GM12878 (cell line): ENCODE measurements at regions not wholly inside any gene's neighbourhood (a gene's known extent, or its start where the extent isn't known, plus 50 kb on each side); places are given as distances from the start of the nearest gene placed in this dataset.

Source experiments
- ATAC-seq: fragments of 200-7000 bp; cut with Tn5 transposase; 3 replicates; pipeline ENCODE4 v1.9.1; 2020; ENCODE audit warnings: mild to moderate bottlenecking, moderate library complexity
- BruUV-seq: library from RNA; stranded (reverse); fragments of 400-500 nt; replicated peaks from 2 replicates; lab custom pipeline; 2021; lab: Mats Ljungman, UMichigan
- CTCF ChIA-PET: fragments of 300-600 bp; sonication (Branson Sonifier 250); formaldehyde crosslinking; extraction: SDS; loops from one replicate; lab custom pipeline; 2021; ENCODE audit warnings: inconsistent platforms; lab: Yijun Ruan, JAX
- POLR2A ChIA-PET: fragments of 350-600 bp; formaldehyde crosslinking; extraction: SDS; loops from one replicate; lab custom pipeline; 2021; ENCODE audit warnings: inconsistent platforms; lab: Charles Lee
- RAD21 ChIA-PET: fragments of 300-600 bp; sonication (Branson Sonifier 250); formaldehyde crosslinking; loops from one replicate; lab custom pipeline; 2023; ENCODE audit warnings: antibody characterized with exemption; ENCODE audit not compliant: unreplicated experiment; lab: Charles Lee
- SMC1A ChIA-PET: fragments of 300-600 bp; sonication (Branson Sonifier 250); formaldehyde crosslinking; loops from one replicate; lab custom pipeline; 2023; ENCODE audit not compliant: unreplicated experiment, uncharacterized antibody; lab: Charles Lee
- DNase-seq: peaks from one replicate; pipeline ENCODE4 v3.0.0-alpha.2; 2011; ENCODE audit warnings: low read depth, low spot score
- FAIRE-seq: peaks from 3 replicates; lab custom pipeline; 2011; peaks lifted over from hg19 to GRCh38; lab: Jason Lieb, UNC
- H2AFZ ChIP-seq: 2 replicates; pipeline ENCODE4 v1.6.0; 2011; ENCODE audit warnings: low read depth, low read length, control low read depth; ENCODE audit not compliant: control insufficient read depth
- H3K27ac ChIP-seq: 2 replicates; pipeline ENCODE4 v1.5.1; 2011; ENCODE audit warnings: control low read depth; ENCODE audit not compliant: control insufficient read depth, insufficient read depth
- H3K27me3 ChIP-seq, 2 experiments: replicated peaks in 1 of 2; 2 replicates each; pipeline versions ENCODE4 v1.6.0 to v1.6.1; 2011; ENCODE audit warnings: low read length in 1 of 2; ENCODE audit not compliant: control insufficient read depth in 2 of 2, insufficient read depth in 2 of 2
- H3K36me3 ChIP-seq, 2 experiments: 2 replicates each; pipeline ENCODE4 v1.5.1; 2011; ENCODE audit warnings: low read length in 1 of 2; ENCODE audit not compliant: control insufficient read depth in 2 of 2, insufficient read depth in 2 of 2
- H3K4me1 ChIP-seq: 2 replicates; pipeline ENCODE4 v1.6.1; 2011; ENCODE audit warnings: mild to moderate bottlenecking, low read length, moderate library complexity, mixed read lengths; ENCODE audit not compliant: control insufficient read depth, insufficient read depth
- H3K4me2 ChIP-seq: 2 replicates; pipeline ENCODE4 v1.6.0; 2011; ENCODE audit warnings: control low read depth; ENCODE audit not compliant: control insufficient read depth, insufficient read depth
- H3K4me3 ChIP-seq: fragments of 200-600 bp; sonication (generic); 2 replicates; pipeline ENCODE4 v1.5.1; 2016
- H3K79me2 ChIP-seq: 2 replicates; pipeline ENCODE4 v1.6.0; 2011; ENCODE audit warnings: low read length; ENCODE audit not compliant: control insufficient read depth, insufficient read depth
- H3K9ac ChIP-seq: 2 replicates; pipeline ENCODE4 v1.8.0; 2011; ENCODE audit warnings: low read length, control low read depth, mixed read lengths; ENCODE audit not compliant: control insufficient read depth, insufficient read depth
- H3K9me3 ChIP-seq: replicated peaks from 3 replicates; pipeline ENCODE4 v1.5.1; 2011; ENCODE audit warnings: mild to moderate bottlenecking, low read length; ENCODE audit not compliant: control insufficient read depth, insufficient read depth
- H4K20me1 ChIP-seq: 2 replicates; pipeline ENCODE4 v1.6.0; 2011; ENCODE audit not compliant: control insufficient read depth, insufficient read depth
- GABPA ChIP-seq: IDR thresholded peaks from 2 replicates; pipeline ENCODE4 v1.6.1; 2014; ENCODE audit warnings: antibody characterized with exemption, low read depth, mild to moderate bottlenecking, inconsistent platforms
- HDAC2 ChIP-seq: fragments of 200-600 bp; sonication (generic); IDR thresholded peaks from 2 replicates; pipeline ENCODE4 v1.6.1; 2017
- IKZF1 ChIP-seq: fragments of 450-650 bp; conservative IDR thresholded peaks from 2 replicates; pipeline ENCODE4 v1.6.1; 2017; ENCODE audit warnings: antibody characterized with exemption, mild to moderate bottlenecking
- IKZF2 ChIP-seq, 2 experiments: fragments of 450-650 bp; IDR thresholded peaks; 2 replicates each; pipeline ENCODE4 v1.6.1; 2017; ENCODE audit warnings: mild to moderate bottlenecking in 2 of 2, moderate library complexity in 2 of 2
- IRF4 ChIP-seq: IDR thresholded peaks from 2 replicates; pipeline ENCODE4 v1.6.1; 2011; ENCODE audit warnings: low read depth, low read length
- MEF2A ChIP-seq: IDR thresholded peaks from 2 replicates; pipeline ENCODE4 v1.6.1; 2011; ENCODE audit warnings: low read depth, mild to moderate bottlenecking, low read length, moderate library complexity; ENCODE audit not compliant: insufficient read depth
- MEF2B ChIP-seq: fragments of 450-650 bp; IDR thresholded peaks from 2 replicates; pipeline ENCODE4 v1.6.1; 2018; ENCODE audit warnings: mild to moderate bottlenecking, moderate library complexity; ENCODE audit not compliant: partially characterized antibody, poor library complexity, severe bottlenecking
- MYC ChIP-seq: IDR thresholded peaks from 2 replicates; pipeline ENCODE4 v1.6.1; 2011; ENCODE audit warnings: mild to moderate bottlenecking, low read length, moderate library complexity, inconsistent platforms; ENCODE audit not compliant: insufficient read depth, insufficient replicate concordance, insufficient read length, severe bottlenecking
- NR2C1 ChIP-seq: fragments of 450-650 bp; IDR thresholded peaks from 2 replicates; pipeline ENCODE4 v1.6.1; 2017; ENCODE audit warnings: antibody characterized with exemption, mild to moderate bottlenecking, moderate library complexity
- SIX5 ChIP-seq: IDR thresholded peaks from 2 replicates; pipeline ENCODE4 v1.6.1; 2011; ENCODE audit warnings: mild to moderate bottlenecking, low read depth, low read length, moderate library complexity; ENCODE audit not compliant: severe bottlenecking
- SRF ChIP-seq, 2 experiments: IDR thresholded peaks; 2 replicates each; pipeline ENCODE4 v1.6.1; 2011; ENCODE audit warnings: low read depth in 2 of 2, low read length in 2 of 2, mild to moderate bottlenecking in 1 of 2, moderate library complexity in 1 of 2
- TCF7 ChIP-seq: IDR thresholded peaks from 2 replicates; pipeline ENCODE4 v1.6.1; 2014; ENCODE audit warnings: antibody characterized with exemption, borderline replicate concordance
- ZBTB40 ChIP-seq: fragments of 450-650 bp; IDR thresholded peaks from 2 replicates; pipeline ENCODE4 v1.6.1; 2016; ENCODE audit warnings: mild to moderate bottlenecking, moderate library complexity, borderline replicate concordance
- WGBS: methylation state at CpG from one replicate; pipeline ENCODE4 v1.1.6; 2016; ENCODE audit warnings: low lambda C conversion rate; ENCODE audit not compliant: insufficient replicate concordance, insufficient coverage; ENCODE audit errors: missing lambda C conversion rate; 5-methylcytosine and 5-hydroxymethylcytosine counted together
- in situ Hi-C: fragments of 300-500 bp; cut with MboI; formaldehyde crosslinking; loops from 9 replicates; pipeline ENCODE4 v1.14.3; 2018; ENCODE audit warnings: mixed read lengths
- intact Hi-C: fragments of 100-400 bp; cut with micrococcal nuclease; formaldehyde crosslinking; loops from one replicate; pipeline ENCODE4 v1.14.2; 2022; ENCODE audit not compliant: unreplicated experiment
- TF ChIP-seq, protein P1 (sequence below): fragments of 150-350 bp; IDR thresholded peaks from 2 replicates; pipeline ENCODE4 v1.6.1; 2014; ENCODE audit warnings: mild to moderate bottlenecking, low read depth, low read length

GRCh38 chr10:90204131-90204955 lies 503.0 kb downstream of the KIF20B start:
- no peaks in the 10 kb centered on the region for H3K36me3 ChIP-seq
- H3K27ac ChIP-seq, result no peak overlapping the region
- H3K4me1 ChIP-seq, result no peaks in the 10 kb centered on the region
- WGBS, result 10% methylated on average over 6 of the region's 6 CpGs
- CTCF ChIA-PET, result interaction anchor here (0.6 kb wide), 1 partner anchor 114 kb away, joined by 3 read pairs; no protein-coding TSS in a partner anchor
- POLR2A ChIA-PET, result no interaction called here
- RAD21 ChIA-PET, result no interaction called here
- no peak overlapping the region for H2AFZ ChIP-seq
- no peak for DNase-seq
- no peak for FAIRE-seq
- no TSS peak for BruUV-seq
- no peak overlapping the region for H3K4me2 ChIP-seq
- H3K4me3 ChIP-seq, result no peak overlapping the region
- H3K27me3 ChIP-seq, result no peaks in the 10 kb centered on the region
- H4K20me1 ChIP-seq, result no peaks in the 10 kb centered on the region
- ATAC-seq, result no peak
- no peaks in the 10 kb centered on the region for H3K9me3 ChIP-seq
- H3K9ac ChIP-seq, result no peak overlapping the region
- intact Hi-C loops, result no loop called here
- no peaks in the 10 kb centered on the region for H3K79me2 ChIP-seq
- SMC1A ChIA-PET, result interaction anchor here (1.3 kb wide), 1 partner anchor 8 kb away, joined by 4 read pairs; no protein-coding TSS in a partner anchor
- TF ChIP-seq, protein P1, sequence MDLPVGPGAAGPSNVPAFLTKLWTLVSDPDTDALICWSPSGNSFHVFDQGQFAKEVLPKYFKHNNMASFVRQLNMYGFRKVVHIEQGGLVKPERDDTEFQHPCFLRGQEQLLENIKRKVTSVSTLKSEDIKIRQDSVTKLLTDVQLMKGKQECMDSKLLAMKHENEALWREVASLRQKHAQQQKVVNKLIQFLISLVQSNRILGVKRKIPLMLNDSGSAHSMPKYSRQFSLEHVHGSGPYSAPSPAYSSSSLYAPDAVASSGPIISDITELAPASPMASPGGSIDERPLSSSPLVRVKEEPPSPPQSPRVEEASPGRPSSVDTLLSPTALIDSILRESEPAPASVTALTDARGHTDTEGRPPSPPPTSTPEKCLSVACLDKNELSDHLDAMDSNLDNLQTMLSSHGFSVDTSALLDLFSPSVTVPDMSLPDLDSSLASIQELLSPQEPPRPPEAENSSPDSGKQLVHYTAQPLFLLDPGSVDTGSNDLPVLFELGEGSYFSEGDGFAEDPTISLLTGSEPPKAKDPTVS, result no peak
- TF ChIP-seq MEF2B (no peak), MEF2A (no peak), NR2C1 (no peak), SRF (IDR thresholded peaks at IDR 0.05; ENCODE audit: low read depth in 2 of 2, low read length in 2 of 2) (no peak), HDAC2 (no peak), IKZF2 (IDR thresholded peaks at IDR 0.05) (no peak), SIX5 (no peak), ZBTB40 (no peak), TCF7 (no peak), MYC (no peak), GABPA (no peak), IKZF1 (no peak), IRF4 (no peak)
- TF ChIP-seq, all 136 proteins: peak for 0
- in situ Hi-C loops, result no loop called here
